ENCODE measurements at regions not wholly inside any gene's neighbourhood (a gene's known extent, or its start where the extent isn't known, plus 50 kb on each side); places are given as distances from the start of the nearest gene placed in this dataset.

DNA sequence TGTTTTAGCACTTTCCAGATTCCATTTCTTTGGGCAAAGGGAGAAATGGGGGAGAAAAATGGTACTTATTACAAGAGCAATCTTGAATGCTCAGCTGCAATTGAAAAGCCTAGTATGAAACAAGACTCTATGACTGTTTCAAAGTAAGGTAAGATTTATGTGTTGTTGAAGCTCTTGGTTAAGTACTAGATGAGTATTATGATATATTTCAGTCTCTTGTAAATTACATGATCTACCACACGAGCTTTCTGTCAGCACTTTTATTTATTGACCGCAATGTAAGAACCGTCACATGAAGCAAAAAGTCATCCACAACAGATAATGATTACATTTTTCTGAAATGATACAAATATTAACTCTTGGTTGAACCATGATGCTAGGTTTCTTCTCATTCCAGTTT is 906.7 kb upstream of the CHORDC1 start:
- DNase-seq (ENCODE audit: low read depth): no peak
- no peak overlapping the region for H3K4me3 ChIP-seq (ENCODE audit: low read depth, low read length)
- no peak for TF ChIP-seq CTCF (IDR thresholded peaks at IDR 0.05; ENCODE audit: insufficient read depth, low read length)

DNA sequence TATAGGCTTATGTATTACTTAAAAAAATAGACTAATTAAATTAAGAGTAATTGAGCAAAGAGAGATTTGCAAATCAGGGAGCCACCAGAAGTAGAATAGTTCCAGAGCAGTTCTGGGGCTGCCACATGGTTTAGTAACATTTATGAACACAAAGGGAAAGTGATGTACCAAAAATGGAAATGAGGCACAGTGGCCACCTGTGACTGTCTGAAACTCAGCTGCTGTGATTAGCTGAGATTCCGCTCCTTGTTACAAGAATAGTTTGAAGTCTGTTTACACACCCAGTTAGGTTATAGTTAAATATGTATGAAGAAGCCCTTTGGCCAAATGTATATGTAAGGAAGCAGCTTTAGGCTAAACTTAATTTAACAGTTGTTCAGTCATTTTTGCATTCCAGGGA is 901.5 kb upstream of the CHORDC1 start:
- no peak for TF ChIP-seq CTCF (IDR thresholded peaks at IDR 0.05; ENCODE audit: insufficient read depth, low read length)
- DNase-seq (ENCODE audit: low read depth): no peak
- H3K4me3 ChIP-seq (ENCODE audit: low read depth, low read length): no peak overlapping the region

- no peak for DNase-seq (ENCODE audit: low read depth)
- TF ChIP-seq CTCF (IDR thresholded peaks at IDR 0.05; ENCODE audit: insufficient read depth, low read length): no peak
These were observed 892.3 kb upstream of the CHORDC1 start for GRCh38 chr11:91115116-91115515.

GRCh38 chr11:91104237-91104636 is 881.4 kb upstream of the CHORDC1 start:
- H3K4me3 ChIP-seq (ENCODE audit: low read depth, low read length): no peak overlapping the region
- DNase-seq (ENCODE audit: low read depth): peak; percentile 46
- no peak for TF ChIP-seq CTCF (IDR thresholded peaks at IDR 0.05; ENCODE audit: insufficient read depth, low read length)

More at GRCh38 chr11:91115116-91115515, 892.3 kb upstream of the CHORDC1 start:
- H3K4me3 ChIP-seq (ENCODE audit: low read depth, low read length): no peak overlapping the region

DNA sequence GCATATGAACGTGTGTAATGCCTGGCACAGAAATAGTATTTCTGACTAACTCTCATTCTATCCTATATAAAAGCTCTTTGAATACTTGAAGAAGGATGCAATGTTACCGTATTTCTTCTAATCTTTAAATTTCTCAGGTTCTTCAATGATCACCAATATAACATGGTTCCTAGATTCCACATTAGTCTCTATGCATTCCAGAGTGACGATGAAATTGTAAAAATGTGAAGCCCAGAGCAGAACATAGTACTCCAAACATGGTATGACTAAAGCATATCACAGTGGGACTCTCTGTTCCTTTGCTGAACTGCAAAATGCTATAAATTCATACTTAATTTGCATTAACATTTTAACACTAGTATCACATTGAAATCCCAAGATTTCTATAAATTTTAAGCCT is 877.6 kb upstream of the CHORDC1 start:
- DNase-seq (ENCODE audit: low read depth): no peak
- TF ChIP-seq CTCF (IDR thresholded peaks at IDR 0.05; ENCODE audit: insufficient read depth, low read length): no peak
- H3K4me3 ChIP-seq (ENCODE audit: low read depth, low read length): no peak overlapping the region

DNA sequence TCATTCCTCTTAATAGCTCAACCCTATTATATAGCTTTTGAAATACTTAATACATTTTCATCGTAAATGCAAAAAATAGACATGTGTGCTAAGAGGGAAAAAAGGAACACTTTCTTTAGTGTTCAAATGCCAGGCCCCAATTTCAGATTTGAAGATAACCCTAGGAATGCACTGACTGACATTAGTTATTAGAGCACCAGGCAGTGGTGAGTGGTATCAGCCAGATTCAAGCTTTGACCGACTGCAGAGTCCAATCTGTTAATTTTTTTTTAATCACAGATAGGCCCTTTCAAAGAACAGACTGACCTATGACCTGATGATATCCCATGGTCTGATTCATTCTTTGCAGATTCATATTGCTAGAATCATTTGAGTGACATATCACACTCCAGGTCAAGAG is 874.2 kb upstream of the CHORDC1 start:
- no peak overlapping the region for H3K4me3 ChIP-seq (ENCODE audit: low read depth, low read length)
- no peak for DNase-seq (ENCODE audit: low read depth)
- no peak for TF ChIP-seq CTCF (IDR thresholded peaks at IDR 0.05; ENCODE audit: insufficient read depth, low read length)

- no peak for DNase-seq (ENCODE audit: low read depth)
- TF ChIP-seq CTCF (IDR thresholded peaks at IDR 0.05; ENCODE audit: insufficient read depth, low read length): no peak
- H3K4me3 ChIP-seq (ENCODE audit: low read depth, low read length): no peak overlapping the region
These were observed 870.3 kb upstream of the CHORDC1 start for GRCh38 chr11:91093141-91093540.
